ENCODE measurements at regions not wholly inside any gene's neighbourhood (a gene's known extent, or its start where the extent isn't known, plus 50 kb on each side); places are given as distances from the start of the nearest gene placed in this dataset.
"Not testable (repeated sequence)": the region's sequence is repeated elsewhere in the genome, so short reads cannot be mapped to it uniquely, and the experiment has no call there.

- DNase-seq: not testable (repeated sequence)
Measured at GRCh38 chr16:88165040-88165544, 213.9 kb downstream of the BANP start.

- not testable (repeated sequence) for DNase-seq
Measured at GRCh38 chr16:88165683-88166082, 214.4 kb downstream of the BANP start.

- DNase-seq: not testable (repeated sequence)
Measured at GRCh38 chr16:88166209-88166773, 215.1 kb downstream of the BANP start.

- not testable (repeated sequence) for DNase-seq
Measured at GRCh38 chr16:88167798-88168556, 214.8 kb upstream of the ZNF469 start.

GRCh38 chr16:88168557-88168949 lies 214.2 kb upstream of the ZNF469 start:
- not testable (repeated sequence) for DNase-seq

GRCh38 chr16:88169136-88169830 lies 213.5 kb upstream of the ZNF469 start:
- not testable (repeated sequence) for DNase-seq

- DNase-seq: not testable (repeated sequence)
Measured at GRCh38 chr16:88169831-88170165, 213.0 kb upstream of the ZNF469 start.

GRCh38 chr16:88170528-88170991 lies 212.2 kb upstream of the ZNF469 start:
- no peak for DNase-seq

GRCh38 chr16:88171126-88171525 lies 211.6 kb upstream of the ZNF469 start:
- DNase-seq: not testable (repeated sequence)

GRCh38 chr16:88176184-88176583 lies 206.6 kb upstream of the ZNF469 start:
- not testable (repeated sequence) for DNase-seq

- not testable (repeated sequence) for DNase-seq
Measured at GRCh38 chr16:88176591-88177180, 206.1 kb upstream of the ZNF469 start.

- DNase-seq: not testable (repeated sequence)
Measured at GRCh38 chr16:88178251-88178650, 204.5 kb upstream of the ZNF469 start.

GRCh38 chr16:88178896-88179295 lies 203.9 kb upstream of the ZNF469 start:
- DNase-seq: not testable (repeated sequence)

GRCh38 chr16:88182967-88183881 lies 199.5 kb upstream of the ZNF469 start:
- peak; percentile 11 for DNase-seq

- not testable (repeated sequence) for DNase-seq
Measured at GRCh38 chr16:88184053-88184452, 198.7 kb upstream of the ZNF469 start.

- not testable (repeated sequence) for DNase-seq
Measured at GRCh38 chr16:88184566-88185355, 198.0 kb upstream of the ZNF469 start.

- DNase-seq: not testable (repeated sequence)
Measured at GRCh38 chr16:88185406-88185805, 197.4 kb upstream of the ZNF469 start.

GRCh38 chr16:88185976-88186888 lies 196.5 kb upstream of the ZNF469 start:
- DNase-seq: peak; percentile 86

- peak; percentile 61 for DNase-seq
Measured at GRCh38 chr16:88186889-88187870, 195.6 kb upstream of the ZNF469 start.
